ENCODE measurements at regions not wholly inside any gene's neighbourhood (a gene's known extent, or its start where the extent isn't known, plus 50 kb on each side); places are given as distances from the start of the nearest gene placed in this dataset.

- TF ChIP-seq CTCF (IDR thresholded peaks at IDR 0.05 in 2 of 3, conservative IDR thresholded peaks at IDR 0.05 in 1 of 3; ENCODE audit: borderline replicate concordance in 1 of 3, insufficient read depth in 1 of 3, low read depth in 2 of 3, low read length in 2 of 3) (no peak), SRF (IDR thresholded peaks at IDR 0.05; ENCODE audit: low read depth) (no peak), EZH2phosphoT487 (IDR thresholded peaks at IDR 0.05; ENCODE audit: borderline replicate concordance) (no peak), EGR1 (IDR thresholded peaks at IDR 0.05; ENCODE audit: low read depth) (no peak), CEBPB (IDR thresholded peaks at IDR 0.05; ENCODE audit: low read depth) (no peak), ZNF274 (IDR thresholded peaks at IDR 0.05; ENCODE audit: low read depth, low read length) (no peak), FOSL1 (IDR thresholded peaks at IDR 0.05; ENCODE audit: low read depth) (no peak), CBX3 (IDR thresholded peaks at IDR 0.05; ENCODE audit: low read depth) (no peak)
These were observed 66.1 kb downstream of the FOXL3 start (continued) for GRCh38 chr7:356087-356486.

GRCh38 chr7:356691-357462 is 66.9 kb downstream of the FOXL3 start:
- H3K9ac ChIP-seq (ENCODE audit: low read length), result no peak overlapping the region
- no peak overlapping the region for H3K27ac ChIP-seq (ENCODE audit: low read depth, low read length)
- ChIA-PET POLR2A (no interaction called here), CTCF (no interaction called here), RAD21 (ENCODE audit: low non-redundant PET in 1 of 2, low total read pairs in 2 of 2, uncharacterized antibody in 2 of 2, unreplicated experiment in 2 of 2) (no interaction called here)
- no peak for DNase-seq (ENCODE audit: low read depth, low spot score)
- no peaks in the 10 kb centered on the region for H3K4me1 ChIP-seq (ENCODE audit: control insufficient read depth in 1 of 2, insufficient read depth in 2 of 2, low read length in 2 of 2)
- no peaks in the 10 kb centered on the region for H3K27me3 ChIP-seq (ENCODE audit: insufficient read depth, low read length)
- H3K9me3 ChIP-seq (ENCODE audit: control insufficient read depth in 1 of 2, insufficient read depth in 1 of 2, low read depth in 1 of 2, low read length in 2 of 2), result peaks cover 0 to 6% of the 10 kb centered on the region in 2 experiments; a peak in 1 of 4 replicates
- no peak overlapping the region for H3K4me3 ChIP-seq (replicated peaks in 1 of 2; ENCODE audit: low read depth in 1 of 2, low read length in 2 of 2)
- ATAC-seq, result no peak
- H3K36me3 ChIP-seq (ENCODE audit: control insufficient read depth in 1 of 2, insufficient read depth in 2 of 2, low read length in 2 of 2), result no peaks in the 10 kb centered on the region
- intact Hi-C loops (cut with micrococcal nuclease), result no loop called here
- H3K9me2 ChIP-seq (ENCODE audit: insufficient read depth), result no peaks in the 10 kb centered on the region
- no peak overlapping the region for H3K4me2 ChIP-seq (ENCODE audit: low read length)
- H3K79me2 ChIP-seq (ENCODE audit: insufficient read depth, low read length), result no peaks in the 10 kb centered on the region
- H4K20me1 ChIP-seq (ENCODE audit: insufficient read depth), result no peaks in the 10 kb centered on the region
- H2AFZ ChIP-seq (ENCODE audit: low read depth, low read length, poor library complexity, severe bottlenecking), result no peak overlapping the region
- BruUV-seq (replicated peaks), result no TSS peak
- no peak for TF ChIP-seq ATF3 (IDR thresholded peaks at IDR 0.05)
- TF ChIP-seq SP1 (IDR thresholded peaks at IDR 0.05; ENCODE audit: low read depth), result no peak
- no peak for TF ChIP-seq ZNF274 (IDR thresholded peaks at IDR 0.05; ENCODE audit: low read depth, low read length)
- TF ChIP-seq EZH2phosphoT487 (IDR thresholded peaks at IDR 0.05; ENCODE audit: borderline replicate concordance), result no peak
- no peak for TF ChIP-seq RAD21 (IDR thresholded peaks at IDR 0.05; ENCODE audit: low read depth)
- TF ChIP-seq JUND (IDR thresholded peaks at IDR 0.05), result no peak
- TF ChIP-seq ZBTB33 (IDR thresholded peaks at IDR 0.05; ENCODE audit: extremely low read depth, insufficient replicate concordance, low read length), result no peak
- no peak for TF ChIP-seq REST (IDR thresholded peaks at IDR 0.05; ENCODE audit: low read depth)
- no peak for TF ChIP-seq EZH2 (IDR thresholded peaks at IDR 0.05)
- TF ChIP-seq CBX3 (IDR thresholded peaks at IDR 0.05; ENCODE audit: low read depth), result no peak
- TF ChIP-seq YY1 (IDR thresholded peaks at IDR 0.05; ENCODE audit: extremely low read depth, insufficient replicate concordance, low read depth, low read length), result no peak
- TF ChIP-seq ZFX (IDR thresholded peaks at IDR 0.05), result no peak
- no peak for TF ChIP-seq EGR1 (IDR thresholded peaks at IDR 0.05; ENCODE audit: low read depth)
- TF ChIP-seq FOSL1 (IDR thresholded peaks at IDR 0.05; ENCODE audit: low read depth), result no peak
- TF ChIP-seq SIN3A (IDR thresholded peaks at IDR 0.05; ENCODE audit: low read depth), result no peak
